Activated naive CD8-positive, alpha-beta T cell treated with anti-CD3 and anti-CD28 coated beads, Interleukin-2, amount 10 ng/mL, durations not matched to agents 7 days and 5 days (primary cell): ENCODE measurements at regions not wholly inside any gene's neighbourhood (a gene's known extent, or its start where the extent isn't known, plus 50 kb on each side); places are given as distances from the start of the nearest gene placed in this dataset.
"Not testable (repeated sequence)": the region's sequence is repeated elsewhere in the genome, so short reads cannot be mapped to it uniquely, and the experiment has no call there.

Experiments used
- ATAC-seq: fragments of 150-1000 bp; cut with Tn5 transposase; one replicate; pipeline ENCODE4 v1.10.0; 2021; ENCODE audit warnings: low read depth, moderate library complexity
- POLR2A ChIA-PET: fragments of 350-600 bp; sonication (Branson Sonifier 250); formaldehyde crosslinking; loops from one replicate; lab custom pipeline; 2021; ENCODE audit warnings: antibody characterized with exemption; lab: Charles Lee
- DNase-seq: peaks from one replicate; pipeline ENCODE4 v3.0.0; 2021
- H3K27ac Mint-ChIP-seq: one replicate; pipeline ENCODE4 v1.8.0; 2022; ENCODE audit warnings: mild to moderate bottlenecking, mixed read lengths
- H3K27me3 Mint-ChIP-seq: one replicate; pipeline ENCODE4 v1.8.0; 2022; ENCODE audit warnings: mild to moderate bottlenecking, moderate library complexity, mixed read lengths
- H3K36me3 Mint-ChIP-seq: one replicate; pipeline ENCODE4 v1.8.0; 2021; ENCODE audit warnings: mild to moderate bottlenecking, mixed read lengths
- H3K4me1 Mint-ChIP-seq: one replicate; pipeline ENCODE4 v1.8.0; 2021; ENCODE audit warnings: mixed read lengths
- H3K4me3 Mint-ChIP-seq: one replicate; pipeline ENCODE4 v1.8.0; 2022; ENCODE audit warnings: mild to moderate bottlenecking, moderate library complexity, mixed read lengths
- H3K9me3 Mint-ChIP-seq: one replicate; pipeline ENCODE4 v1.8.0; 2021; ENCODE audit warnings: mixed read lengths

- H3K4me3 Mint-ChIP-seq: no peak overlapping the region
- peaks cover 24% of the 10 kb centered on the region for H3K4me1 Mint-ChIP-seq
- H3K27me3 Mint-ChIP-seq: no peaks in the 10 kb centered on the region
- peaks cover 8% of the 10 kb centered on the region for H3K36me3 Mint-ChIP-seq
- DNase-seq (no peak), ATAC-seq (no peak)
- peaks cover 8% of the 10 kb centered on the region for H3K9me3 Mint-ChIP-seq
- POLR2A ChIA-PET: interaction anchor here (0.7 kb wide), 1 partner anchor 98 kb away, joined by 3 read pairs; no protein-coding TSS in a partner anchor
- no peak overlapping the region for H3K27ac Mint-ChIP-seq
These were observed 118.5 kb upstream of the LIPC start for GRCh38 chr15:58313304-58313703.

DNA sequence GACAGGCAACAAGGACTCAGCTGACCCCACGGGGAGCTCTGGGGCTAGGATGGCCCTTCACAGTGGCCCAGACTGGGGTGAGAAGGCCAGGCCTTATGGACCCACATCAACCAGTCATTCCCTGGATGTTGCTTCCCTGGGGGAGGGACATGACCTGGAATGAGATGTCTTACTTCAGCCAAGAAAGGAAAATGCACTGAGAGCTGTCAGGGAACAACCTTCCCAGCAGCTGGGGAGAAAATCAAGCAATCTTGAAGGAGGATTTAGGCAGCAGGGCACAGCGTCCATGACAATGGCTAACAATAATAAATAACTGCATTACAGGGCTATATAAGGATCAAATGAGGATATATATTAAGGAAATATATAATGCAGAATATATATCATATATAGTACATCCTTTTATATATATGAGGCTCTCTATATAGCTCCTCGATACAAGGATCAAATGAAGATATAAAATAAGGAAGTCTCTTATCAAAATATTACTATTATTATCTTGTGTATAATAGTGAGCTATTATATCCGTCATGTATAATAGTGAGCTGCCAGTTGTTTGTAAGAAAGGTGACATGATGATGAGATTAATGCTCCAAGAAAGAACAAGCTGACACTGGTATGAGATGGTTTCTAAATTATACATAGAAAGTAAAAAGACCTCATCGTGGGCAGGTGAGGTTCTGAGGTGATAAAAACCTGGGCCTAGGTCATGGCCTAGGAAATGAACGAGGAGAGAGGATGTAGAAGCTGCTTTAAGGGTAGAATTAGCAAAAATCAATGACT is 117.8 kb upstream of the LIPC start:
- DNase-seq: no peak

DNA sequence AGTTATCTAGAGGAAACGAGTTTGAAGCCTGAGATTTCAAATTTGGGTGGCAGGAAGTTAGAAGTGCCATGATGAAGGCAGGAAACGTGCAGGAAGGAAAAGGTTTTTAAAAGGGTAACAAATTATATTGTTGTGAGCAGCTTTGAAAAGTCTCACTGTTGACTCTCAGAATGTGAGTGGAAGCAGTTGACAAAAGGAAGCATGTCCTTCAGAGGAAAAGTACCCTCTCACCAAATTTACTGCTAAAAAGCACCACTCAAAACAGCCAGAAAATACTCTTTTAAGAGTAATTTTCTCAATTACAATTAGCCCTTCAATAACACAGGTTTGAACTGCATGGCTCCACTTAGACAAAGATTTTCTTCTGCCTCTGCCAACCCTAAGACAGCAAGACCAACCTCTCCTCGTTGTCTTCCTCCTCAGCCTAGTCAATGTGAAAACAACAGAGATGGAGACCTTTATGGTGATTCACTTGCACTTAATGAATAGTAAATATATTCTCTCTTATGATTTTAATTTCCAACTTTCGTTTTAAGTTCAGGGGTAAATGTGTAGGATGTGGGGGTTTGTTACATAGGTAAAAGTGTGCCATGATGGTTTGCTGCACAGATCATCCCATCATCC is 117.1 kb upstream of the LIPC start:
- H3K27me3 Mint-ChIP-seq: no peaks in the 10 kb centered on the region
- peaks cover 12% of the 10 kb centered on the region for H3K36me3 Mint-ChIP-seq
- H3K27ac Mint-ChIP-seq: peak overlapping the region; percentile 93
- DNase-seq (no peak), ATAC-seq (peak; percentile 61)
- H3K9me3 Mint-ChIP-seq: peaks cover 8% of the 10 kb centered on the region
- POLR2A ChIA-PET: interaction anchor here (0.6 to 1.2 kb wide), 4 partner anchors 18 to 436 kb away, joined by 3 to 5 read pairs (median 4); no protein-coding TSS in a partner anchor
- peaks cover 24% of the 10 kb centered on the region for H3K4me1 Mint-ChIP-seq
- peak overlapping the region; percentile 58 for H3K4me3 Mint-ChIP-seq

More for the DNA sequence above, 117.8 kb upstream of the LIPC start:
- Mint-ChIP-seq H3K36me3 (peaks cover 12% of the 10 kb centered on the region), H3K4me3 (peak overlapping the region; percentile 58), H3K9me3 (peaks cover 8% of the 10 kb centered on the region), H3K27ac (peak overlapping the region; percentile 93), H3K27me3 (no peaks in the 10 kb centered on the region), H3K4me1 (peaks cover 24% of the 10 kb centered on the region)
- no peak for ATAC-seq
- POLR2A ChIA-PET: interaction anchor here (1.1 to 1.2 kb wide), 2 partner anchors 18 to 436 kb away, joined by 4 to 5 read pairs; no protein-coding TSS in a partner anchor

DNA sequence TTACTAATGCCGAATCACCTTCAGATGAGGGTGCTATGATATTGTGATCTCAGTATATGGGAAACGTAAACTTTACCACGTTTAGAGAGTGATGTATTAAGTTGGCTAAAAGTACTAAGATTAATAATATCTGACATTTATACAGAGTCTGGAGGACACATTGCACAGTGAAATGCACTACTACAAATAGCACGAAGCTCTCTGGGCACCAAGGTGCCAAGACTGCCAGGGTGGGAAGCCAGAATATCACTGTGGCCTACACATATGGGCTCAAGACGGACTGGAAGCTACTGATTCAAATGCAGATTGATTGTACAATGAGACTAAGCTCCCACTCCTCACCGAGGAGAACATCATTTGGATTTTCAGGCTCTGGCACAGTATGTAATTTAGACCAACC is 113.3 kb upstream of the LIPC start:
- peaks cover 11% of the 10 kb centered on the region for H3K9me3 Mint-ChIP-seq
- no peak overlapping the region for H3K4me3 Mint-ChIP-seq
- ATAC-seq (no peak), DNase-seq (no peak)
- H3K36me3 Mint-ChIP-seq: peaks cover 14% of the 10 kb centered on the region
- no peaks in the 10 kb centered on the region for H3K27me3 Mint-ChIP-seq
- H3K27ac Mint-ChIP-seq: no peak overlapping the region
- POLR2A ChIA-PET: no interaction called here
- peaks cover 23% of the 10 kb centered on the region for H3K4me1 Mint-ChIP-seq

DNA sequence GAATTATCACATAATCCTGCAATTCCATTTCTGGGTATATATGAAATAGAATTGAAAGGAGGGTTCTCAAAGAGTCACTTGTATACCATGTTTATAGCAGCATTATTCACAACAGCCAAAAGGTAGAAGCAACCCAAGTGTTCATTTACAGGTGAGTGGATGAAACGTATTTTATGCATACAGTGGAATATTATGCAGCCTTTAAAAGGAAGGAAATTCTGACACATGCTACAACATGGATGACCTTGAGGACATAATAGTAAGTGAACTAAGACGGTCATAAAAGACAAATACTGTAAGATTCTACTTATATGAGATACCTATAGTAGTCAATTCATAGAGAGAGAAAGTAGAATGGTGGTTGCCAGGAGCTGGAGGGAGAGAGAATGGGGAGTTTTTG is 110.8 kb upstream of the LIPC start:
- Mint-ChIP-seq H3K27ac (no peak overlapping the region), H3K27me3 (peaks cover 6% of the 10 kb centered on the region), H3K36me3 (peaks cover 11% of the 10 kb centered on the region), H3K4me3 (no peak overlapping the region), H3K4me1 (peaks cover 1% of the 10 kb centered on the region), H3K9me3 (peaks cover 9% of the 10 kb centered on the region)
- ATAC-seq (no peak), DNase-seq (no peak)
- POLR2A ChIA-PET: no interaction called here

GRCh38 chr15:58322253-58322652 is 109.5 kb upstream of the LIPC start:
- no peak for DNase-seq
- H3K4me1 Mint-ChIP-seq: no peaks in the 10 kb centered on the region
- H3K27me3 Mint-ChIP-seq: peaks cover 9% of the 10 kb centered on the region
- POLR2A ChIA-PET: interaction anchor here (0.6 kb wide), 1 partner anchor 21 kb away, joined by 3 read pairs; no protein-coding TSS in a partner anchor
- H3K27ac Mint-ChIP-seq: no peak overlapping the region
- peaks cover 8% of the 10 kb centered on the region for H3K36me3 Mint-ChIP-seq
- H3K9me3 Mint-ChIP-seq: peaks cover 6% of the 10 kb centered on the region
- no peak for ATAC-seq
- no peak overlapping the region for H3K4me3 Mint-ChIP-seq

DNA sequence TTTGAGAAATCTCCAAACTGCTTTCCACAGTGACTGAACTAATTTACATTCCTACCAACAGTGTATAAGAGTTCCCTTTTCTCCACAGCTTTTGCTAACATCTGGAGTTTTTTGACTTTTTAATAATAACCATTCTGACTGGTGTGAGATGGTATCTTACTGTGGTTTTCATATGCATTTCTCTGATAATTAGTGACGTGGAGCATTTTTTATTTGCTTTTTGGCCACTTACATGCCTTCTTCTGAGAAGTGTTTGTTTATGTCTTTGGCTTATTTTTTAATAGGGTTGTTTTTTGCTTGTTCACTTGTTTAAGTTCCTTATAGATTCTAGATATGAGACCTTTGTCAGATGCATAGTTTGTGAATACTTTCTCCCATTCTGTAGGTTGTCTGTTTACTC is 108.5 kb upstream of the LIPC start:
- H3K36me3 Mint-ChIP-seq, H3K27ac Mint-ChIP-seq, H3K9me3 Mint-ChIP-seq, ATAC-seq, DNase-seq, POLR2A ChIA-PET, H3K4me1 Mint-ChIP-seq, H3K4me3 Mint-ChIP-seq: not testable (repeated sequence)
- H3K27me3 Mint-ChIP-seq: peaks cover 14% of the 10 kb centered on the region

DNA sequence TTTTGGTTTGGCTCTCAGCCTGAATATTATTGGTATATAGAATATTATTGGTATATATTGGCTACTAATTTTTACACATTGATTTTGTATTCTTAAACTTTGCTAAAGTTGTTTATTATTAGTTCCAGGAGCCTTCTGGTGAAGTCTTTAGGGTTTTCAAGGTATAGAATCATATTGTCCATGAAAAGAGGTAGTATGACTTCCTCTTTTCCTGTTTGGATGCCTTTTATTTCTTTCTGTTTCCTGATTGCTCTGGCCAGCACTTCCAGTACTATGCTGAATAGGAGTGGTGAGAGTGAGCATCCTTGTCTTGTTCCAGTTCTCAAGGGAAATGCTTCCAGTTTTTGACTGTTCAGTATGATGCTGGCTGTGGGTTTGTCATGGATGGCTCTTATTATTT is 107.3 kb upstream of the LIPC start:
- Mint-ChIP-seq H3K9me3 (peaks cover 9% of the 10 kb centered on the region), H3K4me3 (no peak overlapping the region), H3K27ac (no peak overlapping the region), H3K4me1 (no peaks in the 10 kb centered on the region), H3K36me3 (peaks cover 5% of the 10 kb centered on the region), H3K27me3 (peaks cover 14% of the 10 kb centered on the region)
- DNase-seq: no peak
- ATAC-seq: no peak
- POLR2A ChIA-PET: no interaction called here

DNA sequence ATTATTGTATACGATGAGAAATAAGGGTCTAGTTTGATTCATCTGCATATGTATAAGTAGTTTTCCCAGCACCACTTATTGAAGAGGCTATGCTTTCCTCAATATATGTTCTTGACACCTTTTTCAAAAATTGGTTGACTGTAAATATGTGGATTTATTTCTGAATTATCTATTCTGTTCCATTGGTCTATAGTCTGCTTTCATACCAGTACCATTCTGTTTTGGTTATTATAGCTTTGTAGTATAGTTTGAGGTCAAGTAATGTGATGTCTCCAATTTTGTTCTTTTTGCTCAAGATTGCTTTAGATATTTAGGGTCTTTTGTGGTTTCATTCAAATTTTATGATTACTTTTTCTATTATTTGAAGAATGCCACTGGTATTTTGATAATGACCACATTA is 103.8 kb upstream of the LIPC start:
- Mint-ChIP-seq H3K27me3 (peaks cover 14% of the 10 kb centered on the region), H3K4me3 (no peak overlapping the region), H3K4me1 (peaks cover 25% of the 10 kb centered on the region), H3K36me3 (peaks cover 3% of the 10 kb centered on the region), H3K27ac (no peak overlapping the region), H3K9me3 (peaks cover 6% of the 10 kb centered on the region)
- POLR2A ChIA-PET: no interaction called here
- no peak for DNase-seq
- ATAC-seq: no peak

DNA sequence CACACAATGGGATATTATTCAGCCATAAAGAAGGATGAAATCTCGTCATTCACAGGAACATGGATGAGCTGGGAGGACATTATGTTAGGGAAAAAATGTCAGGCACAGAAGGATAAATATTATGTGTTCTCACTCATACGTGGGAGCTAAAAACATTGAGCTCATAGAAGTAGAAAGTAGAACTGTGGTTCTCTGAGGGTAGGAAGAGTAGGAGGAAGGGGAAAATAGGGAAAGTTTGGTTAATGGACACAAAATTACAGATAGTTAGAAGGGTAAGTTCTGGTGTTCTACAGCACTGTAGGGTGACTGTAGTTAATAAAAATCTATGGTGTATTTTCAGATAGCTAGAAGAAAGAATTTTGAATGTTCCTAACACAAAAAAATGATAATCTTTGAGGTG is 102.6 kb upstream of the LIPC start:
- Mint-ChIP-seq H3K27ac (no peak overlapping the region), H3K9me3 (peaks cover 7% of the 10 kb centered on the region), H3K4me1 (peaks cover 29% of the 10 kb centered on the region), H3K36me3 (peaks cover 3% of the 10 kb centered on the region), H3K27me3 (peaks cover 14% of the 10 kb centered on the region), H3K4me3 (no peak overlapping the region)
- POLR2A ChIA-PET: no interaction called here
- no peak for DNase-seq
- no peak for ATAC-seq

DNA sequence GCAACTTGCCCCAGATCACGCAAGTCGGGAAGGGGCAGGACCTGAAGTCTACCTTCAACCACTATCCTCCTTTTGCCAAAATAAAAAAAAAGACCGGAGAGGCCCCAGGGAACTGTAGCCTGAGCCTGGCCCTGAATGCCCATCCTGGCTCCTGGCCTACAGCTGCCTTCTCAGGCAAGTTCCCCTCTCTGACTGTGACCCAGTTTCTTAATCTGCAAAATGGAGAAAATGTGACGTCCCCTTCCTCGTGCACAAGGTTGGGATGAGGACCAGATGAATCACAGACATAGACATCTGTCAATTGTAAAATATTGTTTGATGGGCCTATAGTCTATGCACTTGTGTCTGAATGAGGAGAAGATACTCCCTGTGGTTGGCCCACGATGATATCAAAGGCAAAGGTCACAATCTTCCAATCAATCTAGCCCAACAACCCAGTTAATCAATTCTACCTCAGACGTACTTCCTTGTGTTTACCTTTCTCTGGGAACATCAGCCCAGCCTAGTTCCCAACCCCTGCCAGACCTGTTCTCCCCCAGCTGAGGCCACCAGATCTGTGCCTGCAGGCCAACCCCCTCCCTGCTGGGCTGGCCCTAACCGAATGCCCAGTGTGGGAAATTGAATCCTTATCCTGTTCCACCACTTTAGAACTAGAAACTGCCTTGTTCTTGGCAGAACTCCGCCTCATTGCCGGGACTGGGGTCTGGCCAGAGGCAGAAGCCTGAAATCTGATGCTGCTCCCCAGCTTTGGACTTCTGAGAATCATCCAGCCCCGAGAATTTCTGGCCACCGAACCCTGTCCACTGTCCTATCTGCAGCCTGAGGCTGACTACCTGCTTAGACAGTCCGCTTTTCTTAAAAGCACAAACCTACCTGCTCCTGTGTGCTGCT is 101.8 kb upstream of the LIPC start:
- POLR2A ChIA-PET: interaction anchor here (0.5 kb wide), 1 partner anchor 382 kb away, joined by 4 read pairs; no protein-coding TSS in a partner anchor

GRCh38 chr15:58330741-58331559 is 100.8 kb upstream of the LIPC start:
- Mint-ChIP-seq H3K9me3 (peaks cover 9% of the 10 kb centered on the region), H3K4me1 (peaks cover 29% of the 10 kb centered on the region), H3K4me3 (peak overlapping the region; percentile 48), H3K27me3 (peaks cover 9% of the 10 kb centered on the region), H3K36me3 (peaks cover 6% of the 10 kb centered on the region), H3K27ac (peak overlapping the region; percentile 60)
- DNase-seq (no peak), ATAC-seq (no peak)
- POLR2A ChIA-PET: no interaction called here

More for the DNA sequence above, 101.8 kb upstream of the LIPC start:
- no peak overlapping the region for H3K4me3 Mint-ChIP-seq
- H3K27me3 Mint-ChIP-seq: peaks cover 14% of the 10 kb centered on the region
- H3K4me1 Mint-ChIP-seq: peaks cover 29% of the 10 kb centered on the region
- peaks cover 5% of the 10 kb centered on the region for H3K36me3 Mint-ChIP-seq
- ATAC-seq: no peak
- H3K9me3 Mint-ChIP-seq: peaks cover 9% of the 10 kb centered on the region
- no peak for DNase-seq
- no peak overlapping the region for H3K27ac Mint-ChIP-seq
